HepG2 (cell line): ENCODE measurements at regions not wholly inside any gene's neighbourhood (a gene's known extent, or its start where the extent isn't known, plus 50 kb on each side); places are given as distances from the start of the nearest gene placed in this dataset.
A peak's percentile ranks its signal among the peaks of the same experiment; 100 is the strongest.

Source experiments
- ATAC-seq: fragments of 200-7000 bp; cut with Tn5 transposase; 3 replicates; pipeline ENCODE4 v1.9.1; 2020; ENCODE audit warnings: mild to moderate bottlenecking, moderate library complexity
- BruUV-seq: library from RNA; stranded (reverse); fragments of 400-500 nt; replicated peaks from 2 replicates; lab custom pipeline; 2021; lab: Mats Ljungman, UMichigan
- CTCF ChIA-PET: fragments of 300-600 bp; formaldehyde crosslinking; extraction: SDS; loops from one replicate; lab custom pipeline; 2021; ENCODE audit warnings: low total read pairs, inconsistent platforms, low intra/inter-chr PET ratio; lab: Yijun Ruan, JAX
- POLR2A ChIA-PET: fragments of 350-600 bp; sonication (Branson Sonifier 250); formaldehyde crosslinking; loops from one replicate; lab custom pipeline; 2020; ENCODE audit warnings: antibody characterized with exemption, inconsistent platforms; lab: Yijun Ruan, JAX
- DNase-seq: peaks from one replicate; pipeline ENCODE4 v3.0.0-alpha.2; 2015; ENCODE audit warnings: low spot score
- FAIRE-seq: peaks from 3 replicates; lab custom pipeline; 2011; peaks lifted over from hg19 to GRCh38; lab: Jason Lieb, UNC
- H2AFZ ChIP-seq: one replicate; pipeline ENCODE4 v1.6.1; 2011; ENCODE audit warnings: low read length, inconsistent platforms
- H3K27ac ChIP-seq: fragments of 300-600 bp; 3 replicates; pipeline ENCODE4 v1.8.0; 2011; ENCODE audit warnings: mixed run types, mild to moderate bottlenecking, mixed read lengths, low read length, inconsistent platforms; ENCODE audit not compliant: insufficient read depth; ENCODE audit errors: extremely low read length
- H3K27me3 ChIP-seq, 2 experiments: fragments of 200-600 bp in 1 of 2; 2 replicates in 1 of 2; 3 replicates in 1 of 2; pipeline versions ENCODE4 v1.6.0 to v1.8.0; 2011; ENCODE audit warnings: low read length in 2 of 2, mild to moderate bottlenecking in 2 of 2, moderate library complexity in 2 of 2, inconsistent platforms in 1 of 2; ENCODE audit not compliant: insufficient read depth in 2 of 2, control insufficient read depth in 1 of 2
- H3K36me3 ChIP-seq, 2 experiments: fragments of 200-600 bp in 1 of 2; replicated peaks in 1 of 2; 2 replicates in 1 of 2; 3 replicates in 1 of 2; pipeline versions ENCODE4 v1.5.1 to v1.8.0; 2011; ENCODE audit warnings: low read length in 2 of 2, inconsistent platforms in 1 of 2; ENCODE audit not compliant: insufficient read depth in 2 of 2, control insufficient read depth in 1 of 2
- H3K4me1 ChIP-seq: 2 replicates; pipeline ENCODE4 v1.5.1; 2012; ENCODE audit warnings: low read length, inconsistent platforms; ENCODE audit not compliant: insufficient read depth
- H3K4me2 ChIP-seq: 2 replicates; pipeline ENCODE4 v1.6.0; 2011; ENCODE audit warnings: low read depth, low read length, inconsistent platforms
- H3K4me3 ChIP-seq, 3 experiments: fragments of 200-600 bp in 1 of 3; sonication (generic), shearing (Covaris generic) in 1 of 3; replicated peaks in 1 of 3; 2 replicates each; pipeline ENCODE4 v1.5.1; 2011 to 2016; ENCODE audit warnings: low read length in 3 of 3, inconsistent platforms in 2 of 3, low read depth in 2 of 3, mild to moderate bottlenecking in 2 of 3, control low read depth in 1 of 3, mixed read lengths in 1 of 3; ENCODE audit not compliant: insufficient read depth in 1 of 3
- H3K79me2 ChIP-seq: one replicate; pipeline ENCODE4 v1.6.1; 2011; ENCODE audit warnings: low read length, inconsistent platforms; ENCODE audit not compliant: insufficient read depth
- H3K9ac ChIP-seq: 2 replicates; pipeline ENCODE4 v1.6.0; 2011; ENCODE audit warnings: mild to moderate bottlenecking, low read depth, low read length, inconsistent platforms; ENCODE audit not compliant: insufficient read depth
- H3K9me3 ChIP-seq: 2 replicates; pipeline ENCODE4 v1.5.1; 2012; ENCODE audit warnings: mild to moderate bottlenecking, low read length
- H4K20me1 ChIP-seq: 2 replicates; pipeline ENCODE4 v1.6.0; 2011; ENCODE audit warnings: inconsistent platforms, mild to moderate bottlenecking, low read length, moderate library complexity; ENCODE audit not compliant: insufficient read depth
- E2F2 ChIP-seq: sonication (generic); formaldehyde crosslinking; IDR thresholded peaks from 2 replicates; pipeline ENCODE4 v1.4.0; 2020; ENCODE audit warnings: missing genetic modification reagents, borderline replicate concordance
- HMGXB3 ChIP-seq: sonication (generic); formaldehyde crosslinking; IDR thresholded peaks from 2 replicates; pipeline ENCODE4 v1.4.0; 2020; ENCODE audit warnings: missing genetic modification reagents, borderline replicate concordance
- HNRNPH1 ChIP-seq: fragments of 200-400 bp; formaldehyde crosslinking; optimal IDR thresholded peaks from 2 replicates; pipeline ENCODE3; 2017; ENCODE audit warnings: mild to moderate bottlenecking, low read depth, low read length
- JUND ChIP-seq: sonication (generic); formaldehyde crosslinking; IDR thresholded peaks from 2 replicates; pipeline ENCODE4 v1.8.0; 2022; ENCODE audit warnings: mild to moderate bottlenecking, missing genetic modification reagents
- PBX3 ChIP-seq: sonication (generic); formaldehyde crosslinking; IDR thresholded peaks from 2 replicates; pipeline ENCODE4 v1.8.1; 2023; ENCODE audit warnings: missing genetic modification reagents, inconsistent platforms, borderline replicate concordance
- SALL1 ChIP-seq: sonication (generic); formaldehyde crosslinking; IDR thresholded peaks from 2 replicates; pipeline ENCODE4 v1.8.0; 2022; ENCODE audit warnings: mild to moderate bottlenecking, missing genetic modification reagents
- YEATS2 ChIP-seq: sonication (generic); formaldehyde crosslinking; IDR thresholded peaks from 2 replicates; pipeline ENCODE4 v1.4.0; 2020; ENCODE audit warnings: missing genetic modification reagents, borderline replicate concordance
- ZNF260 ChIP-seq: sonication (generic); formaldehyde crosslinking; IDR thresholded peaks from 2 replicates; pipeline ENCODE4 v1.4.0; 2020; ENCODE audit warnings: missing genetic modification reagents, low read depth, mild to moderate bottlenecking, borderline replicate concordance
- ZNF513 ChIP-seq: sonication (generic); formaldehyde crosslinking; conservative IDR thresholded peaks from 2 replicates; pipeline ENCODE4 v1.5.0; 2020; ENCODE audit warnings: missing genetic modification reagents
- ZSCAN22 ChIP-seq: sonication (generic); formaldehyde crosslinking; IDR thresholded peaks from 2 replicates; pipeline ENCODE4 v1.4.0; 2020; ENCODE audit warnings: mild to moderate bottlenecking, missing genetic modification reagents
- WGBS: methylation state at CpG from one replicate; pipeline ENCODE4 v1.1.6; 2017; ENCODE audit warnings: low lambda C conversion rate; 5-methylcytosine and 5-hydroxymethylcytosine counted together
- in situ Hi-C: cut with HindIII; loops from 2 replicates; pipeline ENCODE4 v1.10.0; 2017; ENCODE audit warnings: low pct_unique_long_range_greater_than_20kb; ENCODE audit not compliant: extremely low pct_ligation_motif_present
- intact Hi-C: fragments of 100-400 bp; cut with micrococcal nuclease; formaldehyde crosslinking; loops from one replicate; pipeline ENCODE4 v1.10.0; 2022; ENCODE audit not compliant: unreplicated experiment

GRCh38 chr12:46585854-46586621 is 213.5 kb upstream of the SLC38A2 start:
- Histone ChIP-seq H3K79me2 (no peaks in the 10 kb centered on the region), H4K20me1 (no peaks in the 10 kb centered on the region), H3K27me3 (no peaks in the 10 kb centered on the region), H3K4me3 (peak overlapping the region in 1 of 3 experiments; percentile 39; a peak in 1 of 6 replicates), H3K9ac (peak overlapping the region; percentile 30; the same call in 1 of the 2 replicates), H3K4me2 (peak overlapping the region; percentile 68), H3K27ac (peak overlapping the region; percentile 50), H3K36me3 (no peaks in the 10 kb centered on the region), H2AFZ (no peak overlapping the region), H3K9me3 (peaks cover 5% of the 10 kb centered on the region; the same call in 1 of the 2 replicates), H3K4me1 (peaks cover 42% of the 10 kb centered on the region)
- in situ Hi-C loops (no loop called here), intact Hi-C loops (no loop called here)
- no peak for FAIRE-seq
- WGBS, result 51% methylated on average over 6 of the region's 7 CpGs
- peak; percentile 86 for ATAC-seq
- peak; percentile 93 for DNase-seq
- no TSS peak for BruUV-seq
- CTCF ChIA-PET, result no interaction called here
- POLR2A ChIA-PET, result interaction anchor here (0.9 to 1.9 kb wide), 9 partner anchors 9 to 215 kb away, joined by 3 to 16 read pairs (median 4); partner anchors contain the start of gene SLC38A2
- TF ChIP-seq PBX3 (CRISPR knock-in tag) (no peak), ZSCAN22 (CRISPR knock-in tag) (no peak), HMGXB3 (CRISPR knock-in tag) (peak; percentile 51; the same call in 1 of the 2 replicates), ZNF513 (CRISPR knock-in tag) (no peak), HNRNPH1 (no peak), YEATS2 (CRISPR knock-in tag) (peak; percentile 67; the same call in 1 of the 2 replicates), E2F2 (CRISPR knock-in tag) (no peak), SALL1 (peak; percentile 97), ZNF260 (CRISPR knock-in tag) (no peak), JUND (CRISPR knock-in tag) (no peak)
